Vagina (tissue), 2 donors: ENCODE measurements at regions not wholly inside any gene's neighbourhood (a gene's known extent, or its start where the extent isn't known, plus 50 kb on each side); places are given as distances from the start of the nearest gene placed in this dataset.
"Not testable (repeated sequence)": the region's sequence is repeated elsewhere in the genome, so short reads cannot be mapped to it uniquely, and the experiment has no call there.

ENCODE experiments used
- POLR2A ChIP-seq, 2 donors: fragments of 450-650 bp; IDR thresholded peaks; one replicate each; pipeline ENCODE4 v1.6.1; 2017; ENCODE audit warnings: antibody characterized with exemption in 2 of 2, mild to moderate bottlenecking in 2 of 2, moderate library complexity in 2 of 2
- TF ChIP-seq, protein P1 (sequence below), 3 experiments: fragments of 450-650 bp in 2 of 3; fragments of 200-600 bp in 1 of 3; sonication (generic) in 1 of 3; IDR thresholded peaks; one replicate each; pipeline ENCODE4 v1.5.1; 2017 to 2019; ENCODE audit warnings: antibody characterized with exemption in 3 of 3, mild to moderate bottlenecking in 2 of 3, moderate library complexity in 2 of 3

DNA sequence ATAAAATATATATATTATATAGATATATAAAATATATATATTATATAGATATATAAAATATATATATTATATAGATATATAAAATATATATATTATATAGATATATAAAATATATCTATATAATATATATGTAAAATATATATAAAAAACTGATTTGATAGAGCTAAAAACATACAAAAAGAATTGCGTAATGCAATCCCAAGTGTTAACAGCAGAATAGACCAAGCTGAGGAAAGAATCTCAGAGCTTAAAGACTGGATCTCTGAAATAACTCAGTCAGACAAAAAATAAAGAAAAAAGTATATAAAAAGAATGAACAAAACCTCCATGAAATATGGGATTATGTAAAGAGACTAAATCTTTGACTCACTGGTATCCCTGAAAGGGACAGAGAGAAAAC lies 112.8 kb upstream of the GCFC2 start:
- TF ChIP-seq, protein P1, sequence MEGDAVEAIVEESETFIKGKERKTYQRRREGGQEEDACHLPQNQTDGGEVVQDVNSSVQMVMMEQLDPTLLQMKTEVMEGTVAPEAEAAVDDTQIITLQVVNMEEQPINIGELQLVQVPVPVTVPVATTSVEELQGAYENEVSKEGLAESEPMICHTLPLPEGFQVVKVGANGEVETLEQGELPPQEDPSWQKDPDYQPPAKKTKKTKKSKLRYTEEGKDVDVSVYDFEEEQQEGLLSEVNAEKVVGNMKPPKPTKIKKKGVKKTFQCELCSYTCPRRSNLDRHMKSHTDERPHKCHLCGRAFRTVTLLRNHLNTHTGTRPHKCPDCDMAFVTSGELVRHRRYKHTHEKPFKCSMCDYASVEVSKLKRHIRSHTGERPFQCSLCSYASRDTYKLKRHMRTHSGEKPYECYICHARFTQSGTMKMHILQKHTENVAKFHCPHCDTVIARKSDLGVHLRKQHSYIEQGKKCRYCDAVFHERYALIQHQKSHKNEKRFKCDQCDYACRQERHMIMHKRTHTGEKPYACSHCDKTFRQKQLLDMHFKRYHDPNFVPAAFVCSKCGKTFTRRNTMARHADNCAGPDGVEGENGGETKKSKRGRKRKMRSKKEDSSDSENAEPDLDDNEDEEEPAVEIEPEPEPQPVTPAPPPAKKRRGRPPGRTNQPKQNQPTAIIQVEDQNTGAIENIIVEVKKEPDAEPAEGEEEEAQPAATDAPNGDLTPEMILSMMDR (IDR thresholded peaks at IDR 0.05), result not testable (repeated sequence)
- TF ChIP-seq POLR2A (IDR thresholded peaks at IDR 0.05), result not testable (repeated sequence)
